Activated naive CD4-positive, alpha-beta T cell treated with anti-CD3 and anti-CD28 coated beads, Interleukin-2, amount 50 U/mL, for 16 hours (primary cell): ENCODE measurements at regions not wholly inside any gene's neighbourhood (a gene's known extent, or its start where the extent isn't known, plus 50 kb on each side); places are given as distances from the start of the nearest gene placed in this dataset.

ENCODE experiments used
- DNase-seq: peaks from one replicate; pipeline ENCODE4 v3.0.0-alpha.2; 2020

GRCh38 chr6:44062771-44063560 is 64.3 kb downstream of the MRPL14 start:
- DNase-seq = peak; percentile 28

DNA sequence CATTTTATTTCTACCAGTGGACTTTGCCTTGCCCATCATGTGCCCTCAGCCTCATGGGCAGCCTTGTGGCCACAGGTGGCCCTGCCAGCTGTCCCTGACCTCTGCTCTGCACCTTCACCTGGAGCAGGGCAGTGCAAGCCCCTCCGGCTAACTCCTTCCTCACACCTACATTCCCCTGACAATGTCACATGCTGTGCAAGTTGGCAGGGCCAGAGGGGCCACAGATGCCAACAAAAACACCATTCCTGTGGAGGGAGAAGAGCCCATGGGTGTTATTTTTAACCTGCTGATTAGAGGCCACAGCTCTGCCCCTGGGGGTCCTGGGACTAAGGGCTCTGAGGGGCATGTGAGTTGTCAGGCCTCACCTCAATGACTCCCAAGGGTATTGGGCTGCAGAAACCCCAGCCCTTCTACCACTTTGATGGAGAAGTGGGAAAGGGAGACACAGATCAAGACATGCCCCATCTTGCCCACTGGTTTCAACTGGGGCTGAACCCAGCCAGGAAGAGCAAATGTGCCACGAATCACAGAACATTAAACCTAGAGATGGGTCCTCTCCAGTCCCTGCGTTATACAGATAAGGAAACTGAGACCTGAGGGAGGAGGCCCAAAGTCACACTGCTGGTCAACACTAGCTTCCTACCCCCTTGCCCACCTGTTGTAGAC is 65.0 kb downstream of the MRPL14 start:
- DNase-seq = no peak

DNA sequence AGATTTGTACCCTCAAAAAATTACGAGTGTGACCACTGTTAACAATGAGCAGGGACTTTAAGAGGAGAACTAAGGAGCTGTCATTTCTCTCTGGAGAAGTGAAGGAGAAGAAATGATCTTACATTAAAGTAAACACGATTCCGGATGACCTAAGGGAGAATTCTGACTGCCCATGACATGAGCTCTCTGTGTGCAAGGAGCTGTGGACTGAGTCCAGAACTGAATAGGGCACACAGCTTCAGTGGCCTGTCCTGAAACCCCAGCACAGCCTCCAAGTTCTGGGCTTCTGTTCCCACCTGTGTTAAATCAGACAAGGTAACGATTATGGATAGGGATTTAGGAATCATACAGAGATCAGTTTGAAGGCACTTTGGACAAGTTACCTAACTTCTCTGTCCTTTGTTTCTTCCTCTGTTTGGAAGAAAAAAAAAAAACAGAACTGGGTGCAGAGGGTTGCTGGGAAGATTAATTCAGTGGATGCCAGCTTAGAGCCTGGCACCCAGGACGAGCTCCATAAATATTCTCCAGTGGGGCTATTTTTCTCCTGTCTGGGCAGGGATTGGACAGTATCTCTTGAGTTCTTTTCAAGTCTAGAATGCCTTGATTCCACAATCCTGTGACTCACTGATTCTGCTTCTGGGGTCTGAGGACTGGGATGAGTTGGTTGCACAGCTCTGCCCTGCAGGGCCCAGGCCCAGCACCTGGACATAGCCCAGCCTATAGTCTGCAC is 65.7 kb downstream of the MRPL14 start:
- no peak for DNase-seq

DNA sequence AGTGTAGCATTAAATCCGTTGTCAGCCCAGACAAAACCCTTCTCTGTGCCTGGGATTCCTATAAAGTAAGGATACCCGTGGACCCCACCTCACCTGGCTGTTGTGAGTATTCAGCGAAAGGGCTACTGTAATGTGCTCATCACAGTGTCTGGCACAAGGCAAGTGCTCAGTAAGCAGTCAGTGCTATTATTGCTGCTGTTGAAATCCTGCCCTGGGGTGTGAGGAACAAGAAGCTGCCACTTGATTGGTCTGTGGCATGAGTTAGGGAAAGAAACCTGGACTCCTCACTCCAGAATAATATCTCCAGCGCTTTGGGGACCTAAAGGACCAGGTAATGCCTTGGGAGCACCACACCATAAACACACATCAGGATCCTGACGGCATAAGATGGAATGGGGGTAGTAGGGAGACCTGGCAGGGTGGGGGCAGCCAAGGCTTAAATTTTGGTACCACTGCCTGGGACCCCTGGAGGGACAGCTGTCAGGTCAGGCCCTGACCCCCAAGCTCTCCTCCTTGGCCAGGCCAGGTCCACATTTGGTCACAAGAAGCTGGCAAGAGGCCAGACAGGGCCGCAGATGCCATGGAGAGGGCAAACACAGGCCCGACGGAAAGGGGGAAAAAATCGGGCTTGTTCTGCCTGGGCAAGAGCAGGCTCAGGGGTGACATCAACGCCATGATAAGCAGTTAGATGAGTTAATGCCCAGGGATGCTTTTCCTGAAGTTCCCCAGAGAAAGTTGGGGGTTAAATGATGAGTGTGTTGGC is 66.5 kb downstream of the MRPL14 start:
- no peak for DNase-seq

DNA sequence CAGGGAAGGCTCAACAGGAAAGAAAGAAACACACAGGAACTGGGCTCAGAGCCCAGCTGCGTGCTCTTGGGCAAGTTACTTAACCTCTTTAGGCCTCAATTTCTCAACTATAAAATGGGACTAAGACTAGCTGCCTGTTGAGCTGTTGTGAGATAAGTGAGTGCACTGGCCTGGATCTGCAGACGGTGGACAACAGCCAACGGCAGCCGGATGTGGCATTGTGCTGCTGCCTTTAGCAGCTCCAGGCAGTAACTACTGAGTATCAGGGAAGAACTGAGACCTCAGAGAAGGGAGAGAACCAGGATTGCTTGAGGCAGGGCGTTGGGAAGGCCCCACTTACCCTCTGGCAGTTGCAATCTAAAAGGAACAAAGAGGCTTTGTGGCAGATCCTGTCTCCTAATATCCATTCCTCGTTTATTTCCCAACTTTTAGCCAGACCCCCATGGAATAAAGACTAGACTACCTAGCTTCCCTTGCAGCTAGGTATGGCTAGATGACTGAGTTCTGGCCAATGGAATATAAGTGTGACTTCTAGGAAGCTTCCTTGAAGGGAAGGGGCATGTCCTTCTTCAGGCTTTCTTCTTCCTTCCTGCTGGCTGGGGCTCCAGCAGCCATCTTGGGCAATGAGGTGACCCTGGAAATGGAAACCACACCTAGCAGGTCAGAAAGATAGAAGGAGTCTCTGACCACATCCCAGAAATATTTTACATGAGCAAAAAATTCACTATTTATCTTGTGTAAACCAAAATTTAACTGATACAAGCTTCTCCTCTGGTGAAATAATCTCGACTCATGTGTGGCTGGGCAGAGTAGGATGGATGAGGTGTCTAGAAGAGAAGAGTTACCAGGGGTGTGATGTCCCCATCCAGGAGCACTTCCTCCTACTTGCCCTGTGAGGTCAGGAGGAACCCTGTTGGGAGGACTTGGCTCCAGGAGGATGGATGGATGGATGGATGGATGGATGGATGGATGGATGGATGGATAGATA is 67.6 kb downstream of the MRPL14 start:
- no peak for DNase-seq

- no peak for DNase-seq
Measured at GRCh38 chr6:44058617-44059358, 68.5 kb downstream of the MRPL14 start.

GRCh38 chr6:44057931-44058616 is 69.2 kb downstream of the MRPL14 start:
- DNase-seq = no peak

- no peak for DNase-seq
Measured at GRCh38 chr6:44057238-44057930, 69.9 kb downstream of the MRPL14 start.

GRCh38 chr6:44056392-44057237 is 70.6 kb downstream of the MRPL14 start:
- no peak for DNase-seq

DNA sequence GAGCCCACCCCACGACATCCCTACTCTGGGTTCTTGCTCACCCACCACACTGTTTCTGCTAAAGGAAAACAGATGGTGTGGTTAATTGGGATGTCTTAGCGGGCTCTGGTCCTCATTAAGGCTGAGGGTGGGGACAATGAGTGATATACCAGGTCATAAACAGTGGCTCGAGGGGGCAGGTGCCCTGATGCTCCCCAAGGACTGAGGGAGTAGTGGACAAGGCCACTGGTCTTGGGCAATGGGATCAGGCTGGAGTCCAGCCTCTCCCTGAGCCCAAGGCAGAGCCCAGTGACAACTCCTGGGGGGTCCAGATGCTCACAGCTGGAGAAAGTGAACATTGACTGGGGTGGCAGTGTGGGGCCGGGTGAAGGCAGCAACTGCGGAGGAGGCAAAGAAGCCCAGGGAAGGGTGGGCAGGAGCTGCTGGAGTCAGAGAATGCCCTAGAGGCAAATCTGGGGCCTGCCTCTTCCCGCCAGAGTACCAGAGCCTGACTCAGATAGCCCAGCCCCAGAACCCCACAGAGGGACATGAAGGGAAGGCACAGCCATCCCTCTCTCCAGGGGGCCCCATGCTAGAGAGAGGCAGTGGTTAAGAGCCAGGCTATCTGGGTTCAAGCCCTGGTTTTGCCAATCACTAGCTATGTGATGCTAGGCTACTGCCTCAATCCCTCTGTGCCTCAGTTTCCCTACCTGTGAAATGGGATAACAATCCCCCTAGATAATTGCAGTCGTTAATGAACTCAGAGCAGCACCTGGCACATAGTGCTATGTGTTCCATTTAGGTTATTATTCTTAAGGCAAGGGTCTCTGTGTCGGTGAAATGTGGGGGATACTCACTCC is 72.3 kb downstream of the MRPL14 start:
- DNase-seq = no peak

GRCh38 chr6:44053760-44054556 is 73.3 kb downstream of the MRPL14 start:
- no peak for DNase-seq

- DNase-seq = no peak
Measured at GRCh38 chr6:44053106-44053756, 74.0 kb downstream of the MRPL14 start.

DNA sequence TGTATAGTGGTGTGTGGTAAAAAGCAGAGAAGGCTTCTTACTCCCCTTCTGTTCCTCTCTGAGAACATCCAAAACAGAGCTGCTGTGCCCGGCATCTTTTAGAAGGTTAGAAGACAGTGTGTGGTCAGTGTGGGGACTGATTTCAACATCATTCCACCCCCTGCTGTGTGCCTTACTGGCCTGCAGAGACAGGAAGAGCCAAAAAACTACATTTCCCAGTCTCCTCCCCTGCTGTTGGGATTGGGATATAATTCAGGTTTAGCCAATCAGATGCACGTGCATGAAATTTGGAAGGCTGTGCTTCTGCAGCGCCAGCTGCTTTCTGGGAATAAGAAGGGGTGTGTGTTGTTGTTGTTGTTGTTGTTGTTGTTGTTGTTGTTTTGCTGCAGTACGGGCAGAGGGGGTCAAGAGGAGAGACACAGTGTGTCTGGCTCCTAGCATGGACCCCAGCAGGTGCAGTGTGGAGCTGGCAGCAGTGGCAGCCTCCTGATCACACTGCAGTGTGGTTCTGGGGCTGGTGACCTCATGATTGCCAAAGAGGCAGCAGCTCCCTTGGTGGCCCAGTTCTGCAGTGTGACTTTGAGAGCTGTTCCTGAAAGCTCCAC is 74.7 kb downstream of the MRPL14 start:
- no peak for DNase-seq

DNA sequence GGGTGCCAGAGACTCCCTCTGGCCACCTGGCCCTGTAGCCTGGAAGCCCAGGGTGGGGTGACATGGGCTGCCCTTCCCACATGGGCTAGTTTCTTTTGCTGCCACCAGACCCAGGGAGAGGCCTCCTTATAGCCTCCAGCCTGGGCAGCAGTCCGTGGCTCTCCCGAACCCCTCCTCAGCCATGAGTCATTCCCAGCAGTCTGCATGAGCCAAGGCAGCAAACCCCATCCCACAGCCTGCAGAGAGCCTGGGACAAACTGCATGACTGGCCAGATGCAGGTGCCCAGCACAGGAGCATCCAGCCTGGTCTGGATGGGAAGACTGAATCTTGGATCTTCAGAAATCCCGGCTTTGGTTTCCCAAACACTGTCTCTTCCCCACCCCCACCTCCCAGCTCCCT is 75.7 kb downstream of the MRPL14 start:
- DNase-seq = no peak

DNA sequence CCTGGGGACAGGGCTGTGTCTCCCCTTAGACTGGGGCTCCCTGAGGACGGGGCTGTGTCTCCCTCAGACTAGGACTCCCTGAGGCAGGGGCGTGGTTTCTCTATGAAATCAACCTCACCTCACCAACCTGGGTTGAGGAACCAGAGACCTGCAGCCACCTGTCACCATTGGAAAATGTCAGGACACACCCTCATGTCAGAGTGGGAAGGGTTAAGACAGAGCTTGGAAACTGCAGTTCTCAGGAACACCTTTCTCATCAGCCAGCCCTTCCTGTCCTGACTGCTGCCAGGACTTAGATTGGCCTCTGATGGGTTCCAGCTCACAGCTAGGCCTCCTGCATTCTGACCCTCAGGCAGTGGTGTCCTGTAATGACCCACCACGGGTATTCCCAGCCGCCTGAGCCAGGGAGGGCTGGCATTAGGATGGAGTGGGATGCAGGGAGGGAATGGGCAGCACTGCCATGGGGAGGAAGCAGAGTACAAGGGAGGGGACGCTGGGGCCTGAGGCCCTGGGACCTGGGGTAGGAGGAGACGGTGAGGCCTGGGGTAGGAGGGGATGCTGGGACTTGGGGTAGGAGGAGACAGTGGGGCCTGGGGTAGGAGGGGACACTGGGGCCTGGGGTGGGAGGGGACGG is 76.3 kb downstream of the MRPL14 start:
- no peak for DNase-seq
